ENCODE measurements at regions not wholly inside any gene's neighbourhood (a gene's known extent, or its start where the extent isn't known, plus 50 kb on each side); places are given as distances from the start of the nearest gene placed in this dataset.

DNA sequence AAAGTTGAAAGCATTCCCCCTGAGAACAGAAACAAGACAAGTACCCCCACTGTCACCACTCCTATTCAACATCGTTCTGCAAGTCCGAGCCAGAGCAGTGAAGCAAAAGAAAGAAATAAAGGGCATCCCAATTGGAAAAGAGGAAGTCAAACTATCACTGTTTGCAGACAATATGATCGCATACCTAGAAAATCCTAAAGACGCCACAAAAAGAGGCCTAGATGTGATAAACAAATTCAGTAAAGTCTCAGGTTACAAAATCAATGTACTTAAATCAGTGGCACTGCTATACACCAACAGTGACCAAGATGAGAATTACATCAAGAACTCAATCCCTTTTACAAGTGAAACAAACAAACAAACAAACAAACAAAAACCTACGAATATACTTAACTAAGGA lies 87.7 kb upstream of the COCH start:
- TF ChIP-seq Cebpa-rat (IDR thresholded peaks at IDR 0.05), result no peak
- Histone ChIP-seq H3K4me2 (no peak overlapping the region), H3K4me3 (no peak overlapping the region), H3K9ac (no peak overlapping the region), H4K20me1 (no peaks in the 10 kb centered on the region), H3K36me3 (no peaks in the 10 kb centered on the region), H3K27me3 (no peaks in the 10 kb centered on the region), H3K27ac (no peak overlapping the region), H3K9me3 (replicated peaks in 1 of 11) (peaks cover 0 to 23% (median 0%) of the 10 kb centered on the region in 11 experiments; a peak in 4 of 22 replicates), H3K4me1 (no peaks in the 10 kb centered on the region)

DNA sequence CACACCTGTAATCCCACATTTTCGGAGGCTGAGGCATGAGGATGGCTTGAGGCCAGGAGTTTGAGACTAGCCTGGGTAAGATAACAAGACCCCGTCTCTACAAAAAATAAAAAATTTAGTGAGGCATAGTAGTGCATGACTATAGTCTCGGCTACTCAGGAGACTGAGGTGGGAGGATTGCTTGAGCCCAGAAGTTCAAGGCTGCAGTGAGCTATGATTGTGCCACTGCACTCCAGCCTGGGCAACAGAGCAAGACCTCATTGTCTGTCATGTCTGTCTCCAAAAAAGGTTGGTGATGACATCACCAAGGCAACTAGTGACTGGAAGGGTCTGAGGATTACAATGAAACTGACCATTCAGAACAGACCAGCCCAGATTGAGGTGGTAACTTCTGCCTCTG lies 83.5 kb upstream of the COCH start:
- Histone ChIP-seq H3K36me3 (no peaks in the 10 kb centered on the region), H3K9ac (no peak overlapping the region), H4K20me1 (no peaks in the 10 kb centered on the region), H3K4me1 (no peaks in the 10 kb centered on the region), H3K4me3 (no peak overlapping the region), H3K4me2 (no peak overlapping the region), H3K27ac (no peak overlapping the region), H3K9me3 (replicated peaks in 1 of 11) (peaks cover 7 to 42% (median 15%) of the 10 kb centered on the region in 11 experiments; a peak in 15 of 22 replicates), H3K27me3 (no peaks in the 10 kb centered on the region)
- TF ChIP-seq Cebpa-rat (IDR thresholded peaks at IDR 0.05), result no peak

DNA sequence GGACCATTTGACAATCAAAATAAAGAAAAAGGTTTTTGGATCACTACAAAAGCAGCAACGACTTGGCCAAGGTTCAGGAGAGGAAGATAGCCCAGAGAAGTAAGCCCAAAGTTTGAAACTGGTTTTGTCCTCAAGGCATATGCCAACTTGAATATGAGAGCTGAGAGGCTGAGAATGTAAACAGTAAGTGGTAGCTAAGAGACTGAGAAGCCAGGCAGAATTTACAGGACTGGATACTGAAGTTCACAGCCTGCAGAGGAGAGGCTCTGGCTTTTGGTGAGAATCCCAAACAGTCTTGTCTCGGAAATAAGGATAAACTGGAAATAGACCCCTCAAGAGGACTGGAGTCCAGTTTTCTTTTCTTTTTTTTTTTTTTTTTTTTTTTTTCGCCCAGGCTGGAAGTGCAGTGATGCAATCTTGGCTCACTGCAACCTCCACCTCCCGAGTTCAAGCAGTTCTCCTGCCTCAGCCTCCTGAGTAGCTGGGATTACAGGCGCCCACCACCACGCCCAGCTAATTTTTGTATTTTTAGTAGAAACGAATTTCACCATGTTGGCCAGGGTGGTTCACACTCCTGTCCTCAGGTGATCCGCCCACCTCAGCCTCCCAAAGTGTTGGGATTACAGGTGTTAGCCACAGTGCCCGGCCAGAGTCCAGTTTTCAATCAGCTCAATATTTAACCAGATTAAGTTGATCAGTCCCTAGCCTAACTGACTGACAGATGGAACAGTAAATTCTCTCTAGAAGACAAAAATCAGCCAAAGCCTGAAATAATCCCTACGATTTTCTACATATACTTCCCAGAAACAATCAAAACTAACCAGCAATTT lies 82.6 kb upstream of the COCH start:
- Histone ChIP-seq H3K27me3 (no peaks in the 10 kb centered on the region), H3K4me3 (no peak overlapping the region), H3K4me2 (no peak overlapping the region), H3K9me3 (replicated peaks in 1 of 11) (peaks cover 7 to 39% (median 15%) of the 10 kb centered on the region in 11 experiments; a peak in 15 of 22 replicates), H3K27ac (no peak overlapping the region), H3K9ac (no peak overlapping the region), H3K4me1 (no peaks in the 10 kb centered on the region), H3K36me3 (no peaks in the 10 kb centered on the region), H4K20me1 (no peaks in the 10 kb centered on the region)
- no peak for TF ChIP-seq Cebpa-rat (IDR thresholded peaks at IDR 0.05)

DNA sequence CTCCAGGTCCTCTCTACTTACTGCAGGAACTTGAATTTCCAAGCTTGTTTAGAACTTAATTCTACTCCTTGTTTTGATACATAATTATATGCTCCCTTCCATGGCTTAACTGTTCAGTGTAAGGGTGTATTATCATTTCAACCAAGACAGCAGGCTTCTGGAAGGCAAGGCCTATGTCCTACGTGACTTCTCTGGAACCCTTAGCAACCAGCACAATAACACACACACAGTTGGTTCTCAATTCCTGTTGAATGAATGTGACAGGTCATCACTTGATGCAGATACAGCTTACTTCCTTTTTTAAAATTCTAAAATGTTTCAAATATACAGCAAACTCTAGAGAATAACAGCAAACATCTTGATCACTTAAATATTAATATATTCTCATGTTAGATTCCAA lies 77.7 kb upstream of the COCH start:
- peaks cover 0 to 9% (median 0%) of the 10 kb centered on the region in 10 experiments; a peak in 3 of 20 replicates for H3K4me1 ChIP-seq
- H3K4me3 ChIP-seq, result no peak overlapping the region
- no peak for TF ChIP-seq Cebpa-rat (IDR thresholded peaks at IDR 0.05)
- no peaks in the 10 kb centered on the region for H3K27me3 ChIP-seq
- H3K27ac ChIP-seq, result no peak overlapping the region
- H3K9me3 ChIP-seq (replicated peaks in 1 of 11), result peaks cover 3 to 20% (median 9%) of the 10 kb centered on the region in 11 experiments; a peak in 14 of 22 replicates
- H3K4me2 ChIP-seq, result no peak overlapping the region
- no peaks in the 10 kb centered on the region for H3K36me3 ChIP-seq
- no peaks in the 10 kb centered on the region for H4K20me1 ChIP-seq
- no peak overlapping the region for H3K9ac ChIP-seq

DNA sequence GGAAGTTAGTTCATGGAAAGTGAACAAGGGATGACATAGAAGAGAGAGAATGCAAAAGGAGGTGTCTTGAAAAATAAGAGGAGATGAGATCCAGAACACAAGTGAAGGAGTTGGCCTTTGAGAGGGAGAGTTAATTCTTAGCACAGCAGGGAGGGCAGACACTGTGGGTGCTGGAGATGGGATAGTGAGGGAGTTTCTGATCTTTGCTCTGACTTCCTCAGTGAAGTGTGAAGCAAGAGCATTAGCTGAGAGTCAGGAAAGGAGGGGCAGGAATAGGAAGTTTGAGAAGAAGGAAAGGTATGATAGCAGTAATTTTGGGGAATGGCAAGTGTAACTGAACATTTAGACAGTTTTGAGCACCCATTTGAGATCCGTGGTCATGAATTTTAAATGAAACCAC lies 75.8 kb upstream of the COCH start:
- H3K9ac ChIP-seq, result no peak overlapping the region
- no peak for TF ChIP-seq Cebpa-rat (IDR thresholded peaks at IDR 0.05)
- peaks cover 0 to 9% (median 0%) of the 10 kb centered on the region in 10 experiments; a peak in 3 of 20 replicates for H3K4me1 ChIP-seq
- H3K36me3 ChIP-seq, result no peaks in the 10 kb centered on the region
- no peaks in the 10 kb centered on the region for H4K20me1 ChIP-seq
- no peak overlapping the region for H3K27ac ChIP-seq
- peaks cover 0 to 10% (median 8%) of the 10 kb centered on the region in 11 experiments; a peak in 9 of 22 replicates for H3K9me3 ChIP-seq (replicated peaks in 1 of 11)
- H3K4me2 ChIP-seq, result no peak overlapping the region
- H3K27me3 ChIP-seq, result no peaks in the 10 kb centered on the region
- H3K4me3 ChIP-seq, result no peak overlapping the region

DNA sequence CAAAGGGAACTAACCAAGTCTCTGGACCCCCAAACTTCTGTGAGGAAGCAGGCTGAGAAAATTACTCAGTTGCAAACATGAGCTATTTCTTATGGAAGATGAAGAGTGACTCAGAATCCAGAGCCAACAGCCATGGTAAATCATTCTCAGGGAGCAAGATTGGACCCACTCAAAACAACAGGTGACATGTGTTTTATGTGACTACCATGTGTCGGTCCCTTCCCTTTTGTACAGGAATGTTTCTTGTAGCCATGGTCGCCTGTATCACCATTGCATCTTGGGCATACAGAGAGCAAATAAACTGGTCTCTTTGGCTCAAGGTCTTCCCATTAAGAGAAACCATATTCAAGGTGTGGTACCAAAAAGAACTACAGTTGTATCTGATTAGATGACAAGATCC lies 75.4 kb upstream of the COCH start:
- H3K4me1 ChIP-seq, result peaks cover 0 to 9% (median 0%) of the 10 kb centered on the region in 10 experiments; a peak in 3 of 20 replicates
- no peak overlapping the region for H3K9ac ChIP-seq
- TF ChIP-seq Cebpa-rat (IDR thresholded peaks at IDR 0.05), result no peak
- H3K9me3 ChIP-seq (replicated peaks in 1 of 11), result peaks cover 0 to 10% (median 7%) of the 10 kb centered on the region in 11 experiments; a peak in 9 of 22 replicates
- no peaks in the 10 kb centered on the region for H3K27me3 ChIP-seq
- H3K27ac ChIP-seq, result no peak overlapping the region
- no peak overlapping the region for H3K4me2 ChIP-seq
- H3K36me3 ChIP-seq, result no peaks in the 10 kb centered on the region
- H3K4me3 ChIP-seq, result no peak overlapping the region
- no peaks in the 10 kb centered on the region for H4K20me1 ChIP-seq

DNA sequence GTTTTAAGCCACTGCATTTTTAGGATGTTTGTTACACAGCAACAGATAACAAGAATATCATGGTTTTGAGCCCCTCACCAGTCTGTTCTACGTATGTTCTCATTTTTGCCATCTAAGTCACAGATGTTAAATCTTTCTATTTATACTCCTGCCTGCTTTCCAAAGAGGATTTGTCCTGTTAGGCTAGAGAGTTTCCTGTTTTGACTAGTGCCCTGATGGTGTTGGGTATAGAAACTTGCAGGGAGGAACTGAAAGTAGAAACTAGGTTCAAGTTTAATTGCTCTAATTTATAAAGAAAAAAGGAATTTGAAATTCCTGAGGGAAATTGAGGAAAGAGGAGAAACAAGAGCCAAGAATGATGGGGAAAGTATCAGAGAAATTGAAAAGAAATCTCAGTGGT lies 74.4 kb upstream of the COCH start:
- H3K4me1 ChIP-seq, result peaks cover 0 to 9% (median 0%) of the 10 kb centered on the region in 10 experiments; a peak in 3 of 20 replicates
- no peak overlapping the region for H3K27ac ChIP-seq
- H3K4me2 ChIP-seq, result peak overlapping the region in 1 of 11 experiments; percentile 25; a peak in 1 of 22 replicates
- H3K9ac ChIP-seq, result no peak overlapping the region
- TF ChIP-seq Cebpa-rat (IDR thresholded peaks at IDR 0.05), result no peak
- no peak overlapping the region for H3K4me3 ChIP-seq
- H3K27me3 ChIP-seq, result no peaks in the 10 kb centered on the region
- H4K20me1 ChIP-seq, result no peaks in the 10 kb centered on the region
- 0 out of 22 replicates have a peak, but pooled peaks cover 0 to under 1% (median 0%) of the 10 kb centered on the region in 11 experiments for H3K9me3 ChIP-seq (replicated peaks in 1 of 11)
- no peaks in the 10 kb centered on the region for H3K36me3 ChIP-seq

DNA sequence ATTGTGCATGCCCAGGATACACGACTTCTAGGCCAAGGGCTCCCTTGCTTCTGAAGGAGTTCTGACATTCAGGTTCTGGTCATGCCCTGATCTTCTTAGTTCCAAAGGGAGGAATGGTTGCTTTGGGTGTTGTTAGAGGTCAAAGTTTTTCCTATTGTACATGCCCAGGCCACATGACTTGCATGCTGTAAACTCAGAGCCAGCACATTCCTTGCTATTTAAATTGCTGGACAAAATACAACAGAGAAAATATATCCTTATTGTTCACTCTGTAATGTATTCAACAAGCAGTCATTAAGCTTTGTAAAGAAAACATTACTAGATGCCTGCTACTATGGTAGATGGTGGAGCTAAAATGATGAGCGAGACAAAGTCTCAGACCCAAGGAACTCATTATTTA lies 71.2 kb upstream of the COCH start:
- H3K36me3 ChIP-seq, result no peaks in the 10 kb centered on the region
- no peaks in the 10 kb centered on the region for H4K20me1 ChIP-seq
- no peak for TF ChIP-seq Cebpa-rat (IDR thresholded peaks at IDR 0.05)
- H3K4me3 ChIP-seq, result no peak overlapping the region
- H3K9ac ChIP-seq, result no peak overlapping the region
- H3K27ac ChIP-seq, result no peak overlapping the region
- peaks cover 0 to 9% (median 0%) of the 10 kb centered on the region in 10 experiments; a peak in 3 of 20 replicates for H3K4me1 ChIP-seq
- no peaks in the 10 kb centered on the region for H3K27me3 ChIP-seq
- no peaks in the 10 kb centered on the region for H3K9me3 ChIP-seq (replicated peaks in 1 of 11)
- H3K4me2 ChIP-seq, result no peak overlapping the region

DNA sequence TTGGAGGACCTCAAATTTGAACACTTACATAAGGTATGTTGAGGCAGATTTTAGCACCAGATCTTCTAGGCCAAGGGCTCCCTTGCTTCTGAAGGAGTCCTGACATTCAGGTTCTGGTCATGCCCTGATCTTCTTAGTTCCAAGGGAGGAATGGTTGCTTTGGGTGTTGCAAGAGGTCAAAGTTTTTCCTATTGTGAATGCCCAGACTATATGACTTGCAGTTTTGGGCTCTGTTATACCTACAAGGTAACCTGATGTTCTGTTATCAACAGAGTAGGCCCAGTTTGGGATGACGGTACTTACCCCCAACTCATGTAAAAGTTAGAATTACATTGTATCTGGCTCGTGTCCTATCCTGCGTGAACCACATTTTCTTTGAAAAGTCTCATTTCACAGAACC lies 69.1 kb upstream of the COCH start:
- H3K9me3 ChIP-seq (replicated peaks in 1 of 11), result no peaks in the 10 kb centered on the region
- H3K27me3 ChIP-seq, result no peaks in the 10 kb centered on the region
- H3K27ac ChIP-seq, result no peak overlapping the region
- H3K4me3 ChIP-seq, result no peak overlapping the region
- H3K4me2 ChIP-seq, result no peak overlapping the region
- TF ChIP-seq Cebpa-rat (IDR thresholded peaks at IDR 0.05), result no peak
- peaks cover 0 to 6% (median 0%) of the 10 kb centered on the region in 10 experiments; a peak in 1 of 20 replicates for H3K4me1 ChIP-seq
- no peak overlapping the region for H3K9ac ChIP-seq
- no peaks in the 10 kb centered on the region for H4K20me1 ChIP-seq
- H3K36me3 ChIP-seq, result no peaks in the 10 kb centered on the region

DNA sequence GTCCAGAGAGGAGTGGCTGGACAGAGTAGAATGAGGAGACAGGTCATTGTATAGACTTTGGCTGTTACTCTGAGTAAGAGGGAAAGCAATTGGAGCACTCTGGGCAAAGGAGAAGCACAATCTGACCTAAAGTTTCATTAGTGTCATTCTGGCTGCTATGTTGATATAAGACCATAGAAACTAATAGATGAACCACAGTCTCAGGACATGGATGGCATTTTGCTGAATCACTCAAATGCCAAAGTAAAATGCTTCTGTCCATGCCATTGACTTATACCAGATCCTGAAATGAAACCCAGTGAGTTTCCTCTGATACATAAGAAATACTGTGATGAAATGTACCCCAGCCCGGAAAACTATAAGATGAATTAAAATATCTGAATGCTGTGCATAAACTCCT lies 65.8 kb upstream of the COCH start:
- no peak overlapping the region for H3K9ac ChIP-seq
- H3K4me2 ChIP-seq, result no peak overlapping the region
- no peak overlapping the region for H3K27ac ChIP-seq
- no peaks in the 10 kb centered on the region for H3K9me3 ChIP-seq (replicated peaks in 1 of 11)
- TF ChIP-seq Cebpa-rat (IDR thresholded peaks at IDR 0.05), result no peak
- no peaks in the 10 kb centered on the region for H3K27me3 ChIP-seq
- H3K4me3 ChIP-seq, result no peak overlapping the region
- no peaks in the 10 kb centered on the region; a peak in 1 of 20 replicates for H3K4me1 ChIP-seq
- no peaks in the 10 kb centered on the region for H3K36me3 ChIP-seq
- H4K20me1 ChIP-seq, result no peaks in the 10 kb centered on the region

Measured in BLaER1 treated with 17β-estradiol and CSF1 and Interleukin-3, amounts not matched to agents 10 nM and 100 nM (cell line).